Testis (tissue), 2 donors: ENCODE measurements at regions not wholly inside any gene's neighbourhood (a gene's known extent, or its start where the extent isn't known, plus 50 kb on each side); places are given as distances from the start of the nearest gene placed in this dataset.

Experiments
- CTCF ChIP-seq, 3 experiments: fragments of 450-650 bp in 2 of 3; fragments of 200-600 bp in 1 of 3; sonication (generic) in 1 of 3; IDR thresholded peaks; one replicate each; pipeline ENCODE4 v1.5.1; 2016 to 2019; ENCODE audit warnings: antibody characterized with exemption in 3 of 3, mild to moderate bottlenecking in 2 of 3, moderate library complexity in 1 of 3
- POLR2A ChIP-seq: fragments of 450-650 bp; IDR thresholded peaks from one replicate; pipeline ENCODE4 v1.6.1; 2017; ENCODE audit warnings: antibody characterized with exemption, mild to moderate bottlenecking, moderate library complexity

GRCh38 chr10:85446827-85447226, 919.8 kb downstream of the GRID1 start:
- TF ChIP-seq POLR2A (no peak), CTCF (IDR thresholded peaks at IDR 0.05) (no peak)
